NCI-H2196 treated with DMSO at 0.1 percent for 48 hours (cell line): ENCODE measurements at regions not wholly inside any gene's neighbourhood (a gene's known extent, or its start where the extent isn't known, plus 50 kb on each side); places are given as distances from the start of the nearest gene placed in this dataset.

ENCODE experiments used
- DNase-seq: peaks from one replicate; lab custom pipeline; 2025; ENCODE audit not compliant: unreplicated experiment; lab: John Stamatoyannopoulos, UW

DNA sequence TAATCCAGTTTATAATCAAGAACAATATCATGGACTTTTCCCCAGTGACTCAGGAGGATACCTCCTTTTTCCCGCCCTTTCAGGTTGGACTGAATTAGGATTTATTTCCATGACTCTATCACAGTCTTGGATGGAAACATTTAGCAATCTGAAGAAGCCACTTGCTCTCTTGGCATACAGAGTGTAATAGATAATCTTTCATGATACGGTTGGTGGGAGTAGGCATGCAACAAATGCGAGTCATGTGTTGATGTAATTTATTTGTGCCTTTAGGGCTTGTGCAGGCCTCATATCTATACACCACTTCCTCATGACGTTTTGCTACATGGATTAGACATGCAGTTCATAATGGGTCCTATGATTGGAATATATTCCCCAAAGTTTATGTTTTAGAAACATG lies 54.2 kb upstream of the MCTP2 start:
- DNase-seq, result no peak

DNA sequence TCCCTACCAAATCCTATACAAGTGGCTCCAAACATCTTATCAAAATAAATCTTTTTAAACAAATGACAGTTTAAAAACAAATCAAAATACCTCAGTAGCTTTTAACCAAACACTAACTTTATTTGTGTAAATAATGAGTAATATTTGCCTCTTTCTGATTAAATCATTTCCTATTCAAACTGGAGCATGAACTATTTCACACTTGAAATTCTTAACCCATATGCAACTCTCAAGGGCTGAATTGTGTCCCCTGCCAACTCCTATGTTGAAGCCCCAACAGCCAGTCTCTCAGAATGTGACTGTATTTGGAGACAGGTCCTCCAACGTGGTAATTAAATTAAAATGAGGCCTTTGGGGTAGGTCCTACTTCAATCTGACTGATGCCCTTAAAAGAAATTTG lies 55.9 kb upstream of the MCTP2 start:
- no peak for DNase-seq

GRCh38 chr15:94174399-94174802 lies 57.0 kb upstream of the MCTP2 start:
- DNase-seq, result no peak

DNA sequence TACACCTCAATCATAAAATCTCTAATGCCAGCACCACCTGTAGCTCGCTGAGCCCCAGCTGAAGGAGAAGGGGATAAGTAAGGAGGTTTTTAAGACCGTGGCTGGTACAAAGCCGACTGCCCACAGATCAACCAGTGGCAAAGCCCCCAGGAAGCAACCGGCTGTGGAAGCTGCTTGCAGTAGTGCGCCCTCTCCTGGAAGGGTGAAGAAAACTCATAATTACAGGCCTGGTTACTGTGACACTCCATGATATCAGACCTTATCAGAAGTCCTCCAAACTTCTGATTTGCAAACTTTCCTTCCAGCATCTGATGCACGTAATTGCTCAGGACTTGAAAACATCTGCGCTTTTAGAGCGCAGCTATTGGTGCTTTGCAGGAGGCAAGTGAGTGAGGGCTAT lies 63.1 kb upstream of the MCTP2 start:
- no peak for DNase-seq

GRCh38 chr15:94164971-94165370 lies 66.4 kb upstream of the MCTP2 start:
- DNase-seq, result no peak

DNA sequence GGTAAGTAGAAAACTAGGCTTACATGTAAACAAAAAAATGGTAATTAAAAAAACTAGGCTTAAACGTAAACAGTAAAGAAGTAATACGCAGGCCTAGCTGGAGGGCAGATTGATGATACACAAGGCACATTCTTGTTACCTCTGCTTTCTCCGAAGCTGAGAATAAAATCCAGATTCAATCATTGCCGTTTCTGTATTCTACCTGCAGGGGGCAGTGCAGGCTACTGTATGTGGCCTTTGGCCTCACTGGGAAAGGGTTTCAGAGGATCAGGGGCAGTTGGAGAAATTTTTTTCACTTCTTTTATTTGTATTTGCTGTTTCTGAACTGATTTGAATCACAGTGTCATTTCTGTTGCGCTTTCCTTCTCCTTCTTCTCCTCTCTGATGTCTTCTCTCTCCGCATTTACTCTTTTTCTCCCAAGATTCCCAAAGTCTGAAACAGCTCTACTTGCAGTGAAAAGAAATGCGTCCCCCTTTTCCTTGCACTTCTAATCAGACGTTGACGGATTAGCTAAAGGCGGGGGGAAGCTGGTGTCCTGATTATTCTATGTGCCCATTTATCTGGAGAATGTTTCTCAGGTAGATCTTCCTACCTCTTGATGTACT lies 67.1 kb upstream of the MCTP2 start:
- DNase-seq, result no peak

DNA sequence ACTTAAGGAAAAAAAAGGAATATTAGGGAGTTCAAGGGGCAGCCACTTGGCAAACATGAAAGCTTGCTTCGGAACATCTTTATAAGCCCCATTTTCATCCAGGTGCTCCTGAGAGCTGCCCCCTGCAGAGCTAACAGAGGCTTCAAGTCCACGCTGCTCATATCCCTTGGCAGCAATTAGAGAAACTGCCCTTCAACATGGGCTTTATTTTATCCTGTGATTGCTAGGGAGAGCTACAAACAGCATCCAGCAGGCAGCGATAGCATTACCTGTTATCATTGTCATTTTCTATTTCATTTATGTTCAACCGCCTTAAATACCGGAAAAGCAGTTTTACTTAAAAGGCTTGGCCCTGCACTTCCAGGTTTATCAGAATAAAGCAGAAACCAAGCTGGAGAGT lies 68.4 kb upstream of the MCTP2 start:
- no peak for DNase-seq

DNA sequence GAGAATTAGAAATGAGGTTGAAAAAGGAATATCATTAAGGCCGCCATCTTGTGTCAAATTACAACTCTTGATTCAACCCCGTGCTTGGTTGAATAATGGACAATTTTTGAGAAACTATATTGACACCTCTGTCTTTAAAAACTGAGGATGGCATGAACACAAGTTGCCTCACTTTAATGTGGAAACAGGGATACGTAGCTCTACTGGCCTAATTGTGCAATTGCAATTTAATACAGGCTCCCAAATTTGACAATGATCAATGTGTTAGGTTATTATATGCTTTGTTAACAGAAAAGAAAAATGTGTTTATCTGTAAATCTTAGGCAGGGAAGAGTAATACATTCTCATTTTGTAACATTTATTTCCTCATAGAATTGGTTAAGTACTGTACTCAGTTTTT lies 77.1 kb upstream of the MCTP2 start:
- no peak for DNase-seq

GRCh38 chr15:94145046-94145445 lies 86.3 kb upstream of the MCTP2 start:
- no peak for DNase-seq

- DNase-seq, result no peak
These were observed 89.6 kb upstream of the MCTP2 start for GRCh38 chr15:94141802-94142201.

DNA sequence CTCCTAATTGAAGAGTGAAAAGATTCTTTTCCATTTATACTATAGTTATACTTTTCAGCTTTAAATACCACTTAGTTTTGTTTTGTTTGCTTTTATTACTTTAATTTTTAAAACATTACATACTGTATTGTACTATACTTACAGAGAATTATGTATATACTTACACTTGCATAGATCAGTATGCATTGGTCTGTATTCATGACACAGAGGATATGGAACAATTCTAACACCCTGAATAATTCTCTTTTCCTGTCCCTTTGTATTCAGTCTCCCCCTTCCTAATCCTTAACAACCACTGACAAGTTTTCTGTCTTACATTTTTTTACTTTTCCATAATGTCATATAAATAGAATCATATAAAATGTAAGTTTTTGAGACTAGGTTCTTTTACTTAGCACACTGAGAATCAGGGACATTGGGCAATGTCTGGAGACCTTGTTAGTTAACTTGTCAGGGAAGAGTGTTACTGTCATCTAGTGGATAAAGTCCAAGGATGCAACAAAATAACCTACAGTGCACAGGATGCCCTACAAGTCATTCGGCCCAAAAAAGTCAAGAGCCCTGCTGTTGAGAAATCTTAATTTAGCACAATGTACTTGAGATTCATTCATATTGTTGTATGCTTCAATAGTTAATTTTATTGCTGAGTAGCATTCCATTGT lies 95.7 kb upstream of the MCTP2 start:
- no peak for DNase-seq

- no peak for DNase-seq
These were observed 99.5 kb upstream of the MCTP2 start for GRCh38 chr15:94131875-94132274.

- DNase-seq, result no peak
These were observed 100.9 kb upstream of the MCTP2 start for GRCh38 chr15:94130504-94130903.

DNA sequence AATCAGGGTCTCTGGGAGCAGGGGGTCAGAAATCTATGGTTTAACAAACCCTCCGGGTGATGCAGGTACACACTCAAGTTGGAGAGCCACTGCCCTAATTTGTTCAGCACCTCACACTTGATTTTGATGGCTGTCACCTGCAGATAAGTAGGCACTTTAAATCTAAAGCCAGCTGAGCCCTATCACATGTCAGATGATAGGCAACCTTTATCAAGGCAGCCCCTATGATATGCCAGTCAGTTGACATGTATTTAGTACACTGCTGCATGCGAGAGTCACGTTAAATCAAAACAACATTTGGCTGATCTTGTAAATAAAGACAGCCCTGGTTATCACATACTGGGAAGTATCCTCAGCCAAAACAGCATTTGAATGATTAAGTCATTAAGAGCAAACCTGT lies 104.4 kb upstream of the MCTP2 start:
- no peak for DNase-seq

- DNase-seq, result no peak
These were observed 105.7 kb upstream of the MCTP2 start for GRCh38 chr15:94125698-94126097.

- no peak for DNase-seq
These were observed 106.2 kb upstream of the MCTP2 start for GRCh38 chr15:94125156-94125555.

DNA sequence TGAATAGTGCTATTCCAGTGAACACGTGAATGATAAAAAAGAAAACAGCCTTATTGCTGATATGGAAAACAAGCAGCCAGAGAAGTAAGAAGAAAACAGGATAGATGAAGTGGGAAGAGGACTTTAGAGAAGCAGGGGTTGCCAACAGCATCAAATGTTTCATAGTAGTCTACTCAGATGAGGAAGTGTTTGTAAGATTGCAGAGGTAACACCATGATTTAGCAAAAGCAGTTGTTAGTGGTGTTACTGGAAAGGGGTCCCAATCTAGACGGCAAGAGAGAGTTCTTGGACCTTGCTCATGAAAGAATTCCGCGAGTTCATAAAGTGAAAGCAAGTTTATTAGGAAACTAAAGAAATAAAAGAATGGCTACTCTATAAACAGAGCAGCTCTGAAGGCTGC lies 108.8 kb upstream of the MCTP2 start:
- DNase-seq, result no peak

GRCh38 chr15:94119923-94120775 lies 111.2 kb upstream of the MCTP2 start:
- peak; percentile 8 for DNase-seq

- DNase-seq, result no peak
These were observed 112.0 kb upstream of the MCTP2 start for GRCh38 chr15:94119298-94119811.

DNA sequence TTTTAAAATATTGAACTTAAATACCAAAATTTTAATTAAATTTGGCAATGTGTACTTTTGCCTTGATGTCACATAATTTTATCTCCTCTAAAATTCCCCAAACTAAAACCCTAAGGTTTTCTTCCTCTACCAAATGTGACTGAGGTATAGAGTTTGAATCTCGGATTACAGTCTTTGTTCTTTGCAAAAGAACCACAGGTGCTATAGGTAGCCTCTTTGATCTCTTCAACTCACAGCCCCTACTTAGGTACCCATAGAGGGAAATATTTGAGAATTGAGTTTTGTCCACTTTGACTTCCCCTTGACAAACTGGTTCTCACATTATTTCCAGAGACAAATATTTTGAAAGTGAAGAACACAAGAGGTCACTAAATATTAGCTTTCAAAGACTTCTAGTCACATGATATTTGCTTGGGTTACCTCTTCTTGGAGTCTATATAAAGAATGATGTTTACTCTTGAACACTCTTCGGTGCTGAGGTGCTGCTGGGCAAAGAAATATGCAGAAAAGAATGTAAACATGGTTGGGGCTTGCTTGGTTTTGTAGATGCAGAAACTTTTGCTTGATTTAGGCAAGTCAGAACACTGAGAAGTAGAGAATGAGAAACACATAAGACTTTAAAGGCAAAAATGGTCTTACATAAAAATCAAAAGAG lies 120.8 kb upstream of the MCTP2 start:
- no peak for DNase-seq

GRCh38 chr15:94107652-94108051 lies 123.7 kb upstream of the MCTP2 start:
- DNase-seq, result no peak

GRCh38 chr15:94105760-94106159 lies 125.6 kb upstream of the MCTP2 start:
- DNase-seq, result no peak
